ENCODE measurements at regions not wholly inside any gene's neighbourhood (a gene's known extent, or its start where the extent isn't known, plus 50 kb on each side); places are given as distances from the start of the nearest gene placed in this dataset.

DNA sequence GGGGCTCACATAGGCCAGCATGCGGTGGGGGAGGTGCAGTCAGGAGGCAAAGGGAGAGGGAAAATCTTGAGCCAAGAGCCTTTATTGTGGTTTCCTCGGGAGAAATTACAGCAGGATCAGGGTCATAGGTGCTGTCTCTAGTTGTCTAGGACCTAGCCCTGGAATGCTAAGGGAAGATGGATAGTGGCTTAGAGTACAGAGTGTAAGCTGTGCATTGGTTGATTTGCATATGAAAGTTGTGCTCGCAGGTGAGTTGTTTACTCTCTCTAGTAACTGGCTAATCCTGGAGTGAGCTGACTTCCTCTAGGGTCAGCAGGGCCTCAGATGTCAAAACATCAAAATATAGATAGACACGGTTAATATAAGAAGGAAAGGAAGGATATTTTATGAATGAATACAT, 877.7 kb downstream of the TLE4 start:
- TF ChIP-seq CTCF (IDR thresholded peaks at IDR 0.05 in 4 of 5, conservative IDR thresholded peaks at IDR 0.05 in 1 of 5): no peak
- TF ChIP-seq POLR2A (IDR thresholded peaks at IDR 0.05): no peak
